ENCODE measurements at regions not wholly inside any gene's neighbourhood (a gene's known extent, or its start where the extent isn't known, plus 50 kb on each side); places are given as distances from the start of the nearest gene placed in this dataset.

DNA sequence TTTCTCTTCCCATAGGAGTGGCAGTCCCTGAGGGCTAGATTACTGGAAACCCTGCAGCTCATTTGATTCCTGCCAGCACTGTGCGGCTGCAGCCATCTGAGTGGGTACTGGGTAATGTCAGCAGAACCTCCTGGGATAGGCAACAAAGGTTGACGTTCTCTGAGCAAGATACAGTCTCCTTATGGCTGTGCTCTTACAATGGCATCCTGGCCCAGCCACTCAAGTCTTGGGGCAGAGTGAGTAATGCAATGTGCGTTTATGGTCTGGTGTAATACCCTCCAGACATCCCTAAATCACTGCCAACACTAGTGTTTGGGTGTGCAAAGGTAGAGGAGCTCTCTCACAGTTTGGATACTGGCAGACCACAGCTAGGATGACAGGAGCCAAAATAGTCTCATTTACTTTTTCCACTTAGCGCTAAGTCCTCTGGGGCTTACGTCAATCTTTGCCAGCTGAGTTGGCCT is 775.8 kb downstream of the ZNF385D start:
- no peak overlapping the region for H2AFZ ChIP-seq (ENCODE audit: low read length)
- no peak for DNase-seq
- H3K27me3 Mint-ChIP-seq (ENCODE audit: low read depth), result no peaks in the 10 kb centered on the region; the same call in 1 of the 2 replicates

More for the DNA sequence above, 775.8 kb downstream of the ZNF385D start:
- no CpG with 5 or more reads among the region's 5 CpGs for WGBS (ENCODE audit: extremely low coverage, insufficient read length, low lambda C conversion rate)
- Histone ChIP-seq H3K27ac (ENCODE audit: insufficient read length, low read depth, low read length) (no peak overlapping the region), H3T11ph (ENCODE audit: low read length) (no peak overlapping the region), H3K9ac (ENCODE audit: extremely low read depth, insufficient read length, low read length) (no peak overlapping the region), H3K79me1 (ENCODE audit: insufficient read depth, low read depth, low read length, poor library complexity, severe bottlenecking) (no peaks in the 10 kb centered on the region), H4K8ac (replicated peaks; ENCODE audit: insufficient read length, low read depth, low read length) (no peak overlapping the region), H3K18ac (ENCODE audit: insufficient read length, low read depth, low read length) (no peak overlapping the region), H3K56ac (ENCODE audit: insufficient read length, low read depth, low read length) (no peak overlapping the region), H2BK5ac (ENCODE audit: insufficient read length, low read length) (no peak overlapping the region), H2BK15ac (ENCODE audit: low read depth, low read length) (no peak overlapping the region), H2BK20ac (ENCODE audit: low read depth, low read length, poor library complexity, severe bottlenecking) (no peak overlapping the region), H3K23me2 (ENCODE audit: insufficient read length, low read depth, low read length, poor library complexity, severe bottlenecking) (no peaks in the 10 kb centered on the region), H3K27me3 (ENCODE audit: insufficient read depth, low read length) (no peaks in the 10 kb centered on the region), H2BK120ac (ENCODE audit: low read depth, low read length, poor library complexity, severe bottlenecking) (no peak overlapping the region), H3K4me1 (ENCODE audit: insufficient read depth, low read length) (no peaks in the 10 kb centered on the region; the same call in 1 of the 2 replicates), H3K23ac (ENCODE audit: insufficient read length, low read depth, low read length) (no peak overlapping the region), H2BK12ac (ENCODE audit: insufficient read length, low read depth, low read length) (no peak overlapping the region), H3K79me2 (ENCODE audit: insufficient read depth, low read length) (no peaks in the 10 kb centered on the region), H2AK5ac (ENCODE audit: insufficient read length, low read length) (no peak overlapping the region), H3K4me2 (ENCODE audit: insufficient read depth, insufficient read length, low read length) (no peak overlapping the region), H4K5ac (ENCODE audit: insufficient read length, low read depth, low read length) (no peak overlapping the region), H3K4ac (ENCODE audit: low read depth, low read length) (no peak overlapping the region), H4K91ac (ENCODE audit: insufficient read length, low read depth, low read length) (no peak overlapping the region), H4K20me1 (ENCODE audit: control insufficient read depth, insufficient read depth, insufficient read length) (no peaks in the 10 kb centered on the region), H3K14ac (ENCODE audit: insufficient read depth, low read length) (no peak overlapping the region), H3K9me3 (ENCODE audit: control insufficient read depth, low read depth, low read length) (no peaks in the 10 kb centered on the region)
- peaks cover 37 to 44% of the 10 kb centered on the region in 2 experiments for H3K4me1 Mint-ChIP-seq
- H3K9me3 Mint-ChIP-seq, result peaks cover 0 to 4% of the 10 kb centered on the region in 2 experiments; a peak in 2 of 5 replicates
- H3K36me3 Mint-ChIP-seq (ENCODE audit: insufficient read depth in 1 of 3, low read depth in 3 of 3), result peaks cover 0 to 6% (median 1%) of the 10 kb centered on the region in 3 experiments; a peak in 4 of 7 replicates
- no peak overlapping the region for H3K27ac Mint-ChIP-seq
- TF ChIP-seq, protein P1, sequence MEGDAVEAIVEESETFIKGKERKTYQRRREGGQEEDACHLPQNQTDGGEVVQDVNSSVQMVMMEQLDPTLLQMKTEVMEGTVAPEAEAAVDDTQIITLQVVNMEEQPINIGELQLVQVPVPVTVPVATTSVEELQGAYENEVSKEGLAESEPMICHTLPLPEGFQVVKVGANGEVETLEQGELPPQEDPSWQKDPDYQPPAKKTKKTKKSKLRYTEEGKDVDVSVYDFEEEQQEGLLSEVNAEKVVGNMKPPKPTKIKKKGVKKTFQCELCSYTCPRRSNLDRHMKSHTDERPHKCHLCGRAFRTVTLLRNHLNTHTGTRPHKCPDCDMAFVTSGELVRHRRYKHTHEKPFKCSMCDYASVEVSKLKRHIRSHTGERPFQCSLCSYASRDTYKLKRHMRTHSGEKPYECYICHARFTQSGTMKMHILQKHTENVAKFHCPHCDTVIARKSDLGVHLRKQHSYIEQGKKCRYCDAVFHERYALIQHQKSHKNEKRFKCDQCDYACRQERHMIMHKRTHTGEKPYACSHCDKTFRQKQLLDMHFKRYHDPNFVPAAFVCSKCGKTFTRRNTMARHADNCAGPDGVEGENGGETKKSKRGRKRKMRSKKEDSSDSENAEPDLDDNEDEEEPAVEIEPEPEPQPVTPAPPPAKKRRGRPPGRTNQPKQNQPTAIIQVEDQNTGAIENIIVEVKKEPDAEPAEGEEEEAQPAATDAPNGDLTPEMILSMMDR (conservative IDR thresholded peaks at IDR 0.05), result no peak
- no peak overlapping the region for H3K4me3 Mint-ChIP-seq

All from H9 (cell line).